ENCODE measurements at regions not wholly inside any gene's neighbourhood (a gene's known extent, or its start where the extent isn't known, plus 50 kb on each side); places are given as distances from the start of the nearest gene placed in this dataset.

DNA sequence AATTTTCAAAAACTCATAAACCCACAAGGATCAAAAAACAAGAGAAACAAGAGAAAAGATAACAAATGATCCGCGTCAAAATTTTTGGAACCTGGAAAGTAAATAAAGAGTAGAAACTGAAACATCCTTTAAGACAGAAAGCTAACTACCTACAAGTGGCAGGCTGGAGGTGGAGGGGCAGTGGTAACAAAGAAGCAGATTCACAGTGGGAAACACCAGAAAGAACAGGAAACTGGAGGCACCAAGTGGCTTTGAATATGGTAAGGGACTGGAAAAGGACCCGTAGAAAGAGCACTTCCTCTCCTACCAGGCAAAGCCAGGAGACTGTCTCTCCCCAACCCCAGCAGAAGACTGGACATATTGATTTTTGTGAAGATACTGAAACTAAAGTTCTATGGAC, 100.6 kb upstream of the TARS1 start:
- TF ChIP-seq, protein P1, sequence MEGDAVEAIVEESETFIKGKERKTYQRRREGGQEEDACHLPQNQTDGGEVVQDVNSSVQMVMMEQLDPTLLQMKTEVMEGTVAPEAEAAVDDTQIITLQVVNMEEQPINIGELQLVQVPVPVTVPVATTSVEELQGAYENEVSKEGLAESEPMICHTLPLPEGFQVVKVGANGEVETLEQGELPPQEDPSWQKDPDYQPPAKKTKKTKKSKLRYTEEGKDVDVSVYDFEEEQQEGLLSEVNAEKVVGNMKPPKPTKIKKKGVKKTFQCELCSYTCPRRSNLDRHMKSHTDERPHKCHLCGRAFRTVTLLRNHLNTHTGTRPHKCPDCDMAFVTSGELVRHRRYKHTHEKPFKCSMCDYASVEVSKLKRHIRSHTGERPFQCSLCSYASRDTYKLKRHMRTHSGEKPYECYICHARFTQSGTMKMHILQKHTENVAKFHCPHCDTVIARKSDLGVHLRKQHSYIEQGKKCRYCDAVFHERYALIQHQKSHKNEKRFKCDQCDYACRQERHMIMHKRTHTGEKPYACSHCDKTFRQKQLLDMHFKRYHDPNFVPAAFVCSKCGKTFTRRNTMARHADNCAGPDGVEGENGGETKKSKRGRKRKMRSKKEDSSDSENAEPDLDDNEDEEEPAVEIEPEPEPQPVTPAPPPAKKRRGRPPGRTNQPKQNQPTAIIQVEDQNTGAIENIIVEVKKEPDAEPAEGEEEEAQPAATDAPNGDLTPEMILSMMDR (IDR thresholded peaks at IDR 0.05) = no peak
- no peak for TF ChIP-seq POLR2A (IDR thresholded peaks at IDR 0.05)
